Kidney (tissue), 13 donors: ENCODE measurements at regions not wholly inside any gene's neighbourhood (a gene's known extent, or its start where the extent isn't known, plus 50 kb on each side); places are given as distances from the start of the nearest gene placed in this dataset.

Experiments used
- DNase-seq, 5 donors: peaks; one replicate each; pipeline ENCODE4 v3.0.0-alpha.2; 2013 to 2020
- FAIRE-seq: peaks from 2 replicates; lab custom pipeline; 2012; peaks lifted over from hg19 to GRCh38; lab: Jason Lieb, UNC
- H3K27ac ChIP-seq, 2 donors: one replicate each; pipeline ENCODE4 v1.7.0; 2013; ENCODE audit warnings: low read depth in 2 of 2, low read length in 2 of 2, inconsistent platforms in 1 of 2
- H3K27me3 ChIP-seq: one replicate; pipeline ENCODE4 v1.7.1; 2013; ENCODE audit warnings: low read length, inconsistent platforms; ENCODE audit not compliant: control insufficient read depth, insufficient read depth
- H3K36me3 ChIP-seq, 3 donors: one replicate each; pipeline versions ENCODE4 v1.7.0 to v1.7.1; 2013; ENCODE audit warnings: low read length in 3 of 3, control low read depth in 1 of 3, inconsistent platforms in 1 of 3; ENCODE audit not compliant: insufficient read depth in 3 of 3, control insufficient read depth in 2 of 3
- H3K4me1 ChIP-seq, 3 donors: one replicate each; pipeline versions ENCODE4 v1.7.0 to v1.7.1; 2013; ENCODE audit warnings: low read length in 3 of 3, inconsistent platforms in 1 of 3, low read depth in 1 of 3; ENCODE audit not compliant: control insufficient read depth in 2 of 3, insufficient read depth in 2 of 3
- H3K4me3 ChIP-seq, 3 donors: one replicate each; pipeline versions ENCODE4 v1.7.0 to v1.8.1; 2013; ENCODE audit warnings: low read length in 3 of 3, control low read depth in 1 of 3, inconsistent platforms in 1 of 3
- H3K9ac ChIP-seq, 3 donors: one replicate each; pipeline versions ENCODE4 v1.7.0 to v1.7.1; 2013; ENCODE audit warnings: low read length in 3 of 3, control low read depth in 1 of 3, inconsistent platforms in 1 of 3
- H3K9me3 ChIP-seq, 3 donors: one replicate each; pipeline versions ENCODE4 v1.7.0 to v1.7.1; 2013; ENCODE audit warnings: low read length in 3 of 3, control low read depth in 1 of 3, inconsistent platforms in 1 of 3; ENCODE audit not compliant: control insufficient read depth in 2 of 3, insufficient read depth in 1 of 3
- intact Hi-C: fragments of 100-400 bp; cut with DNase I; formaldehyde crosslinking; loops from one replicate; pipeline ENCODE4 v1.11.1; 2022
- TF ChIP-seq, protein P1 (sequence below): IDR thresholded peaks from 3 replicates; pipeline ENCODE4 v1.5.1; 2012; ENCODE audit warnings: mild to moderate bottlenecking, moderate library complexity, borderline replicate concordance; ENCODE audit not compliant: insufficient read depth; ENCODE audit errors: extremely low read depth
- donor health status: control.
- donor health status: control.
- donor health status: control.
- donor health status: control.
- donor health status: control.
- donor health status: DM: yes; HTN: yes; CAD: no.
- donor health status: Normal renal cell carcinoma (clear cell type).

- H3K36me3 ChIP-seq: no peaks in the 10 kb centered on the region
- H3K4me1 ChIP-seq: no peaks in the 10 kb centered on the region
- intact Hi-C loops: no loop called here
- H3K9ac ChIP-seq: no peak overlapping the region
- H3K9me3 ChIP-seq: no peaks in the 10 kb centered on the region
- DNase-seq: no peak
- no peaks in the 10 kb centered on the region for H3K27me3 ChIP-seq
- TF ChIP-seq, protein P1, sequence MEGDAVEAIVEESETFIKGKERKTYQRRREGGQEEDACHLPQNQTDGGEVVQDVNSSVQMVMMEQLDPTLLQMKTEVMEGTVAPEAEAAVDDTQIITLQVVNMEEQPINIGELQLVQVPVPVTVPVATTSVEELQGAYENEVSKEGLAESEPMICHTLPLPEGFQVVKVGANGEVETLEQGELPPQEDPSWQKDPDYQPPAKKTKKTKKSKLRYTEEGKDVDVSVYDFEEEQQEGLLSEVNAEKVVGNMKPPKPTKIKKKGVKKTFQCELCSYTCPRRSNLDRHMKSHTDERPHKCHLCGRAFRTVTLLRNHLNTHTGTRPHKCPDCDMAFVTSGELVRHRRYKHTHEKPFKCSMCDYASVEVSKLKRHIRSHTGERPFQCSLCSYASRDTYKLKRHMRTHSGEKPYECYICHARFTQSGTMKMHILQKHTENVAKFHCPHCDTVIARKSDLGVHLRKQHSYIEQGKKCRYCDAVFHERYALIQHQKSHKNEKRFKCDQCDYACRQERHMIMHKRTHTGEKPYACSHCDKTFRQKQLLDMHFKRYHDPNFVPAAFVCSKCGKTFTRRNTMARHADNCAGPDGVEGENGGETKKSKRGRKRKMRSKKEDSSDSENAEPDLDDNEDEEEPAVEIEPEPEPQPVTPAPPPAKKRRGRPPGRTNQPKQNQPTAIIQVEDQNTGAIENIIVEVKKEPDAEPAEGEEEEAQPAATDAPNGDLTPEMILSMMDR: no peak
- FAIRE-seq: no peak
- no peak overlapping the region for H3K4me3 ChIP-seq
- no peak overlapping the region for H3K27ac ChIP-seq
Measured at GRCh38 chr5:38607396-38607795, 51.0 kb upstream of the LIFR start.

DNA sequence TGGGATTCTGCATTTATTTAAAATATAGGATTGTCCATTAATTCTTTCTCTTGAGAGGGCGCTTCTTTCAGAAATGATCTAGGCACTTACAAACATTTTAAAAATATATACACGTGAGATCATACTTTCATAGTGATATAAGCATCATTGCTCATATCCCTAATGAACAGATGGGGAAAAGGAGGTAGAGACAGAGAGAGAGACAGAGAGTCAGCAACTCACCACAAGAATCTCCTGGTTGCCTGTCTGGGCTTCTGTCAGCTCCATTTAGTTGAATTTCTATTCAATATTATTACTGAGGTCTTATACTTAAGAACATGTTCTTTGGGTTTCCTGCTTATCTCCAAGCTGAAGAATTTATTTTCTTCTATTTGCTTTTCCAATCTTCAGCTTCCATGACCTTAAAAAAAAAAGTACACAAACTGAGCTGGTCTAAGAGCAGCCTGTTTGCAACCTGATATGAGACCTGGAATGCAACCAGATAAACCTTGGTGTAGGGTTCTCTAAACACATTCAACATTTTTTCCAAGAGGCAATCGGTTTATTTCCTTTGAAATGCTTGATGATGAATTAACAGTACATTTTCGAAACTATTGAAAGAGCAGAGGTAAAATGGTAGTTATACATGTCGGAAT, 51.6 kb upstream of the LIFR start:
- H3K9ac ChIP-seq: no peak overlapping the region
- TF ChIP-seq, protein P1: no peak
- H3K4me1 ChIP-seq: no peaks in the 10 kb centered on the region
- no peaks in the 10 kb centered on the region for H3K9me3 ChIP-seq
- H3K27ac ChIP-seq: no peak overlapping the region
- no peaks in the 10 kb centered on the region for H3K36me3 ChIP-seq
- intact Hi-C loops: no loop called here
- no peaks in the 10 kb centered on the region for H3K27me3 ChIP-seq
- FAIRE-seq: no peak
- DNase-seq: peak in 2 of 5 donors; percentile 49 to 68
- no peak overlapping the region for H3K4me3 ChIP-seq

DNA sequence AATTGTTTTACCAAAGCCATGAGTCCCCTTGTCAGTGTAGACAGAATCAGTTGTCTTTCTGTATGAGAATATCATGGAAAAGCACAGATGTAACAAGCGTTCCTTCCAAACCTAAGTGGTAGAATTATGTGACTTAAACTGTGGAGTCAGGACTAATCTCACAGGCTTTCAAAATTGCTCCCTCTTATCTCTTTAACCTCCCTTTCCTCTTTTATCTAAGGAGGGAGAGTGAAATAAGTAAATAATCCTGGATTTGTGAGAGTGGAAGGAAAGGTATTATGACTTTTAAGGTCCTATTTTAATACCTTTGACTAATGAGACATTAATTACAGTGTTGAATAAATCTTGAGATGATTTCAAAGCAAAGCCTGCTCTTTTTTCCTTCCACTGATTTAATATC, 52.4 kb upstream of the LIFR start:
- H3K9ac ChIP-seq: no peak overlapping the region
- H3K27me3 ChIP-seq: no peaks in the 10 kb centered on the region
- no peak for DNase-seq
- no peaks in the 10 kb centered on the region for H3K36me3 ChIP-seq
- no peak overlapping the region for H3K27ac ChIP-seq
- no peaks in the 10 kb centered on the region for H3K9me3 ChIP-seq
- TF ChIP-seq, protein P1: no peak
- no peak for FAIRE-seq
- no peak overlapping the region for H3K4me3 ChIP-seq
- no peaks in the 10 kb centered on the region for H3K4me1 ChIP-seq
- intact Hi-C loops: no loop called here

- Histone ChIP-seq H3K9me3 (no peaks in the 10 kb centered on the region), H3K36me3 (no peaks in the 10 kb centered on the region), H3K4me3 (no peak overlapping the region), H3K27me3 (no peaks in the 10 kb centered on the region), H3K9ac (no peak overlapping the region), H3K4me1 (peaks cover 0 to 5% (median 2%) of the 10 kb centered on the region in 3 donors), H3K27ac (no peak overlapping the region)
- no peak for FAIRE-seq
- TF ChIP-seq, protein P1: no peak
- DNase-seq: no peak
- intact Hi-C loops: no loop called here
Measured at GRCh38 chr5:38612851-38613250, 56.4 kb upstream of the LIFR start.
